ENCODE measurements at regions not wholly inside any gene's neighbourhood (a gene's known extent, or its start where the extent isn't known, plus 50 kb on each side); places are given as distances from the start of the nearest gene placed in this dataset.

DNA sequence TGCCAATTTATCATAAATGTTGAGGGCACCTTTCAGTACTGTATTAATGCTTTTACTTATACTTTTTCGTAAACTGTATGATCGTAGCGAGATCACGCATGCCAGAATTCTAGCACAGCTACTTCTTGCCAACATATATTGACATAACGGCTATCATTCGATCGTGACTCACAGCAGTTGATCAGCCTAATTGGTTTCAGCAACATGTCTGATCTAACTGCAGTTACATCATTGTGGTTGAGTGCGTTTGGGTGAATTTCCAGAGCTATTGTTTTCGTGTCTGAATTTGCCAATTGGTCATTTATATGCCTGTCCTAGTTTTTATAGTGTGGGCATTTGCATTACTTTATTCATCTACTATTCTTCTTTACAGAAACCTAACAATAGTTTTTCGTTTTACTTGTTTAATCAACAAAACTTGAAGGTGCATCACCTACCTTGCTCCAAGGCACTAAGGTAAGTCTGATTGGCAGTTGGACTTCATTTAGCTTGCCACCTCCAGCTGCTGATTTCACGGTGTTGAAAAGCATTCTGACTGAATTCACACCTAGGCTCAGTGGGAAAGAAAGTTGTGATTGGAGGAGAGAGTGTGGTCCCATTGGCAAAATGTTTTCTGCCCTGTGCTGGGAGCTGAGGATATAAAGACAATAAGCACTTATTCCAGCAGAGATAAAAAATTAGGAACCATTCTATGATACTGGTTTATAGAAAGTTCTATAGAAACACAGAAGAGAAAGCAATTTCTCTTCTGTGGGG is 120.9 kb upstream of the RGMA start:
- no peak for TF ChIP-seq CTCF (IDR thresholded peaks at IDR 0.05)
- TF ChIP-seq POLR2A (IDR thresholded peaks at IDR 0.05): no peak
